GM23338 (cell line): ENCODE measurements at regions not wholly inside any gene's neighbourhood (a gene's known extent, or its start where the extent isn't known, plus 50 kb on each side); places are given as distances from the start of the nearest gene placed in this dataset.
A peak's percentile ranks its signal among the peaks of the same experiment; 100 is the strongest.

Experiments
- ATAC-seq: fragments of 200-7000 bp; cut with Tn5 transposase; 3 replicates; pipeline ENCODE4 v1.9.1; 2020
- DNase-seq: peaks from one replicate; pipeline ENCODE4 v3.0.0-alpha.2; 2015; ENCODE audit warnings: low spot score
- H2AFZ ChIP-seq: fragments of 200-600 bp; sonication (generic); 2 replicates; pipeline ENCODE4 v1.8.0; 2016; ENCODE audit warnings: antibody characterized with exemption, mild to moderate bottlenecking, moderate library complexity
- H3F3A ChIP-seq: fragments of 200-600 bp; sonication (generic); replicated peaks from 2 replicates; pipeline ENCODE4 v1.8.0; 2017; ENCODE audit warnings: antibody characterized with exemption, mixed run types, low read depth
- H3K27ac ChIP-seq: fragments of 200-600 bp; sonication (generic); 2 replicates; pipeline ENCODE4 v1.6.1; 2016; ENCODE audit warnings: low read depth
- H3K27me3 ChIP-seq: fragments of 200-600 bp; sonication (generic); 2 replicates; pipeline ENCODE4 v1.8.0; 2016; ENCODE audit warnings: mild to moderate bottlenecking, mixed run types, moderate library complexity; ENCODE audit not compliant: insufficient read depth
- H3K36me3 ChIP-seq: fragments of 200-600 bp; sonication (generic); 2 replicates; pipeline ENCODE4 v1.8.0; 2016; ENCODE audit warnings: mild to moderate bottlenecking; ENCODE audit not compliant: insufficient read depth
- H3K4me1 ChIP-seq: fragments of 200-600 bp; sonication (generic); 2 replicates; pipeline ENCODE4 v1.8.0; 2016; ENCODE audit warnings: mild to moderate bottlenecking, moderate library complexity; ENCODE audit not compliant: insufficient read depth
- H3K4me2 ChIP-seq: fragments of 200-600 bp; sonication (generic); 2 replicates; pipeline ENCODE4 v1.7.1; 2017; ENCODE audit warnings: mixed run types
- H3K4me3 ChIP-seq: fragments of 200-600 bp; sonication (generic); 2 replicates; pipeline ENCODE4 v1.6.1; 2016; ENCODE audit warnings: mixed run types
- H3K79me2 ChIP-seq: fragments of 200-600 bp; sonication (generic); replicated peaks from 2 replicates; pipeline ENCODE4 v1.8.0; 2017; ENCODE audit warnings: mild to moderate bottlenecking; ENCODE audit not compliant: insufficient read depth
- H3K9me2 ChIP-seq: fragments of 200-600 bp; sonication (generic); 2 replicates; pipeline ENCODE4 v1.8.0; 2017; ENCODE audit not compliant: insufficient read depth
- H4K20me1 ChIP-seq: fragments of 200-600 bp; sonication (generic); replicated peaks from 2 replicates; pipeline ENCODE4 v1.8.0; 2017; ENCODE audit warnings: mild to moderate bottlenecking; ENCODE audit not compliant: insufficient read depth
- H3K27ac Mint-ChIP-seq: 2 replicates; pipeline ENCODE4 v1.8.0; 2020; ENCODE audit warnings: inconsistent platforms, mild to moderate bottlenecking, moderate library complexity, mixed read lengths
- H3K27me3 Mint-ChIP-seq: 3 replicates; pipeline ENCODE4 v1.8.0; 2022; ENCODE audit warnings: low read depth, mild to moderate bottlenecking, moderate library complexity, mixed read lengths, inconsistent platforms; ENCODE audit not compliant: insufficient read depth, poor library complexity
- H3K36me3 Mint-ChIP-seq: 3 replicates; pipeline ENCODE4 v1.8.0; 2021; ENCODE audit warnings: low read depth, mild to moderate bottlenecking, inconsistent platforms, moderate library complexity, mixed read lengths
- H3K4me1 Mint-ChIP-seq: 3 replicates; pipeline ENCODE4 v1.8.0; 2020; ENCODE audit warnings: mild to moderate bottlenecking, inconsistent platforms, mixed read lengths
- H3K4me3 Mint-ChIP-seq: 3 replicates; pipeline ENCODE4 v1.8.0; 2021; ENCODE audit warnings: moderate library complexity, mild to moderate bottlenecking, inconsistent platforms, mixed read lengths
- H3K9me3 Mint-ChIP-seq: 3 replicates; pipeline ENCODE4 v1.8.0; 2020; ENCODE audit warnings: moderate library complexity, mild to moderate bottlenecking, inconsistent platforms, mixed read lengths
- CREB1 ChIP-seq: fragments of 250-450 bp; sonication (Bioruptor Pico); IDR thresholded peaks from 2 replicates; pipeline ENCODE4 v1.5.0; 2020; ENCODE audit warnings: low read depth, mild to moderate bottlenecking, moderate library complexity
- CTCF ChIP-seq, 2 experiments: fragments of 200-600 bp in 1 of 2; sonication (generic) in 1 of 2; conservative IDR thresholded peaks; 2 replicates each; pipeline versions ENCODE4 v1.5.1 to v1.6.1; 2016 to 2017; ENCODE audit warnings: antibody characterized with exemption in 2 of 2, low read depth in 2 of 2, mild to moderate bottlenecking in 2 of 2, moderate library complexity in 1 of 2
- ETS1 ChIP-seq: IDR thresholded peaks from 2 replicates; pipeline ENCODE4 v1.6.1; 2016; ENCODE audit warnings: antibody characterized with exemption
- EZH2phosphoT487 ChIP-seq: fragments of 200-600 bp; sonication (generic); IDR thresholded peaks from one replicate; pipeline ENCODE4 v1.8.1; 2018; ENCODE audit warnings: antibody characterized with exemption; ENCODE audit not compliant: unreplicated experiment
- NANOG ChIP-seq: IDR thresholded peaks from 2 replicates; pipeline ENCODE4 v1.6.1; 2016; ENCODE audit warnings: antibody characterized with exemption, borderline replicate concordance
- REST ChIP-seq: IDR thresholded peaks from one replicate; pipeline ENCODE4 v1.6.1; 2018; ENCODE audit warnings: antibody characterized with exemption; ENCODE audit not compliant: unreplicated experiment
- STAT1 ChIP-seq: IDR thresholded peaks from one replicate; pipeline ENCODE4 v1.6.1; 2016; ENCODE audit warnings: antibody characterized with exemption; ENCODE audit not compliant: unreplicated experiment
- ZNF331 ChIP-seq: fragments of 250-450 bp; sonication (Bioruptor Pico); IDR thresholded peaks from 2 replicates; pipeline ENCODE4 v1.5.0; 2020; ENCODE audit warnings: low read depth, mild to moderate bottlenecking, moderate library complexity
- ZNF462 ChIP-seq: fragments of 250-450 bp; sonication (Bioruptor Pico); IDR thresholded peaks from 2 replicates; pipeline ENCODE4 v1.5.0; 2020; ENCODE audit warnings: mild to moderate bottlenecking, moderate library complexity

- H4K20me1 ChIP-seq, result no peaks in the 10 kb centered on the region
- H3K4me1 Mint-ChIP-seq, result peaks cover 48% of the 10 kb centered on the region
- peaks cover 27% of the 10 kb centered on the region for H3K36me3 Mint-ChIP-seq
- no peaks in the 10 kb centered on the region for H3F3A ChIP-seq
- H3K4me3 Mint-ChIP-seq, result no peak overlapping the region
- H3K4me1 ChIP-seq, result peaks cover 23% of the 10 kb centered on the region
- H2AFZ ChIP-seq, result no peak overlapping the region
- no peaks in the 10 kb centered on the region for H3K9me2 ChIP-seq
- H3K4me3 ChIP-seq, result no peak overlapping the region
- peaks cover 3% of the 10 kb centered on the region for H3K36me3 ChIP-seq
- DNase-seq (peak; percentile 92), ATAC-seq (peak; percentile 38)
- peaks cover 5% of the 10 kb centered on the region for H3K27me3 Mint-ChIP-seq
- peaks cover 10% of the 10 kb centered on the region for H3K9me3 Mint-ChIP-seq
- H3K4me2 ChIP-seq, result 0 out of 2 replicates have a peak overlapping the region, but pooled peaks have one; percentile 7
- peak; percentile 57; the same call in 1 of the 2 replicates for TF ChIP-seq ZNF462 (CRISPR knock-in tag)
- TF ChIP-seq STAT1, result no peak
- TF ChIP-seq ETS1, result 0 out of 2 replicates have a peak, but pooled peaks have one; percentile 62
- TF ChIP-seq REST, result no peak
- TF ChIP-seq ZNF331 (CRISPR knock-in tag), result no peak
- no peak for TF ChIP-seq CTCF (conservative IDR thresholded peaks at IDR 0.05; ENCODE audit: low read depth in 2 of 2)
- peak; percentile 97 for TF ChIP-seq NANOG
- no peak for TF ChIP-seq EZH2phosphoT487
- TF ChIP-seq CREB1 (CRISPR knock-in tag), result peak; percentile 64
- no peaks in the 10 kb centered on the region for H3K27me3 ChIP-seq
- H3K79me2 ChIP-seq, result no peaks in the 10 kb centered on the region
- H3K27ac Mint-ChIP-seq, result peak overlapping the region; percentile 96
- peak overlapping the region; percentile 96 for H3K27ac ChIP-seq
These were observed 706.8 kb upstream of the MBL2 start for GRCh38 chr10:53479365-53479764.
